ENCODE measurements at regions not wholly inside any gene's neighbourhood (a gene's known extent, or its start where the extent isn't known, plus 50 kb on each side); places are given as distances from the start of the nearest gene placed in this dataset.

DNA sequence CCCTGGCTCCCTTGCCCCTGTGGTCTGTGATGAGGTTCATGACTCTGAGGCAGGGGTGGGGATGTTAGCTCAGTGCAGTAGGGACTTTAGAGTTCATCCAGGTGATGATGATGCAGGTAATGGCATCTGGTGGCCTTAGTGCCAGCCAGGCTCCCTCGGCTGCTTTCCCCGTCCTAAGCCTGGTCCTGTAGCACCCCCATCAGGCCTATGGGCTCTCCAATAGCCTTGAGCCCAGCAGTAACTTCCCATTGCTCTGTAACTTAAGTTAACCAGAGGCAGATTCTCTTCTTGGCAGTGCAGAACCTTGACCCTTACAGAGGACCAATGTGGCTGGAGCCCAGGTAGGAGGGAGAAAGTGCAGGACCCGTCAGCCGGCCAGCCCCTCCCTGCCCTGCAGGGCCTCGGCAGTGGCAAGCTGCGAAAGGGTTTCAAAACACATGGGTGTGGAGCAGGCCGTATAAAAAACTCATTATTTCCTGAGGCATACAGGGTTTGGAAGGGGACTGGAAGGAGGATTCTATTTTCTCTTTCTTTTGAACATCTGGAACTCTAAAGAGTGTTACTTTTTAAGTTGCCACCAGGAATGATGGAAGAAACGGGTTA, 406.9 kb downstream of the CDH26 start:
- no peaks in the 10 kb centered on the region for H3K27me3 Mint-ChIP-seq
- DNase-seq: no peak
- H3K4me1 Mint-ChIP-seq: no peaks in the 10 kb centered on the region
- H3K36me3 Mint-ChIP-seq: no peaks in the 10 kb centered on the region
- H3K9me3 Mint-ChIP-seq: no peaks in the 10 kb centered on the region
- no peak overlapping the region for H3K4me3 Mint-ChIP-seq
- CTCF ChIA-PET: interaction anchor here (1.0 kb wide), 1 partner anchor 27 kb away, joined by 3 read pairs; no protein-coding TSS in a partner anchor
- H3K27ac Mint-ChIP-seq: no peak overlapping the region

DNA sequence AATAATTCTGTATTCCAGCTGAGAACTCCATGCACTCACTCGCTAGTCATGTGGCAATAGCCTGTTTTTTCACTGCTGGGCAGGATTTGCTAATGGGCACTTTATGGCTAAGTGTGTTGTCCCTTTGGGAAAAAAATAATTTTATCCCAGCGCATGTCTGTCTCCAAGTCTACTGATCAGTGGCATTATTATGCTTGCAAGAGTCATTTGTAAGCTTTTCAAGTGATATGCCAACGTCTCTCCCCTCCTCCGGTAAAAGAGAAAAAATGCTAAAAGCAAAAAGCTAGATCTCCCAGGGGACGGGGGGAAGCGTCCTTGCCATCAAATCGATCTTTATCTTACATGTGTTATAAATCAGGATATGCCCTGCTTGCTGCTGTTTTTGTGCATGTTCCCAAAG, 407.7 kb downstream of the CDH26 start:
- no peaks in the 10 kb centered on the region for H3K9me3 Mint-ChIP-seq
- CTCF ChIA-PET: interaction anchor here (1.0 kb wide), 1 partner anchor 26 kb away, joined by 3 read pairs; no protein-coding TSS in a partner anchor
- no peak for DNase-seq
- H3K36me3 Mint-ChIP-seq: no peaks in the 10 kb centered on the region
- no peak overlapping the region for H3K4me3 Mint-ChIP-seq
- no peak overlapping the region for H3K27ac Mint-ChIP-seq
- no peaks in the 10 kb centered on the region for H3K4me1 Mint-ChIP-seq
- H3K27me3 Mint-ChIP-seq: no peaks in the 10 kb centered on the region

- H3K27me3 Mint-ChIP-seq: no peaks in the 10 kb centered on the region
- CTCF ChIA-PET: no interaction called here
These were observed 413.2 kb downstream of the CDH26 start for GRCh38 chr20:60371384-60371783.

GRCh38 chr20:60372275-60372674, 414.1 kb downstream of the CDH26 start:
- Mint-ChIP-seq H3K9me3 (no peaks in the 10 kb centered on the region), H3K27ac (no peak overlapping the region), H3K27me3 (no peaks in the 10 kb centered on the region), H3K36me3 (no peaks in the 10 kb centered on the region), H3K4me3 (no peak overlapping the region), H3K4me1 (no peaks in the 10 kb centered on the region)
- DNase-seq: no peak
- CTCF ChIA-PET: no interaction called here

More at GRCh38 chr20:60371384-60371783, 413.2 kb downstream of the CDH26 start:
- Mint-ChIP-seq H3K4me1 (no peaks in the 10 kb centered on the region), H3K4me3 (no peak overlapping the region), H3K27ac (no peak overlapping the region), H3K36me3 (no peaks in the 10 kb centered on the region), H3K9me3 (no peaks in the 10 kb centered on the region)
- no peak for DNase-seq

GRCh38 chr20:60372822-60373221, 414.6 kb downstream of the CDH26 start:
- CTCF ChIA-PET: no interaction called here

DNA sequence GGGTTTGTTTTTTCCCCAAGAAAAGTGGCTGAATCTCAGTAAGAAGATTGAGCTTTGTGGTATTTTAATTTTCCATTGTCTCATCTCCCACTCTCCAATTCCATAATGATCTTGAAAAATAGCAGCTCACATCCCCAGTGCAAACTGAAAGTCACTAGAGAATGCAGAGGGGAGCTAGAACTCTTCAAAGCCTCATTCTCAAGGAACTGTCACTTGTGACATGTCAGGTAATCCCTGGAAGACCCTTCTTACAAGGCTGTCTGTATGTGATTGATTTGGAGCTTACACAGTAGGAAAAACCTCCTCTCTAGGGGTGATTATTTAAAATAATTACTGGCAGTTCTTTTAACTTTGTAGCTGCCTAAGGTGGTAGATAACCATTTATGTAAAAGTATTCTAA, 420.4 kb downstream of the CDH26 start:
- Mint-ChIP-seq H3K27ac (no peak overlapping the region), H3K36me3 (no peaks in the 10 kb centered on the region), H3K4me3 (no peak overlapping the region), H3K9me3 (no peaks in the 10 kb centered on the region), H3K4me1 (no peaks in the 10 kb centered on the region), H3K27me3 (no peaks in the 10 kb centered on the region)
- DNase-seq: no peak
- CTCF ChIA-PET: interaction anchor here (1.1 kb wide), 1 partner anchor 11 kb away, joined by 3 read pairs; no protein-coding TSS in a partner anchor

More at GRCh38 chr20:60372822-60373221, 414.6 kb downstream of the CDH26 start:
- Mint-ChIP-seq H3K27ac (no peak overlapping the region), H3K27me3 (no peaks in the 10 kb centered on the region), H3K36me3 (no peaks in the 10 kb centered on the region), H3K9me3 (no peaks in the 10 kb centered on the region), H3K4me3 (no peak overlapping the region), H3K4me1 (no peaks in the 10 kb centered on the region)
- DNase-seq: no peak

DNA sequence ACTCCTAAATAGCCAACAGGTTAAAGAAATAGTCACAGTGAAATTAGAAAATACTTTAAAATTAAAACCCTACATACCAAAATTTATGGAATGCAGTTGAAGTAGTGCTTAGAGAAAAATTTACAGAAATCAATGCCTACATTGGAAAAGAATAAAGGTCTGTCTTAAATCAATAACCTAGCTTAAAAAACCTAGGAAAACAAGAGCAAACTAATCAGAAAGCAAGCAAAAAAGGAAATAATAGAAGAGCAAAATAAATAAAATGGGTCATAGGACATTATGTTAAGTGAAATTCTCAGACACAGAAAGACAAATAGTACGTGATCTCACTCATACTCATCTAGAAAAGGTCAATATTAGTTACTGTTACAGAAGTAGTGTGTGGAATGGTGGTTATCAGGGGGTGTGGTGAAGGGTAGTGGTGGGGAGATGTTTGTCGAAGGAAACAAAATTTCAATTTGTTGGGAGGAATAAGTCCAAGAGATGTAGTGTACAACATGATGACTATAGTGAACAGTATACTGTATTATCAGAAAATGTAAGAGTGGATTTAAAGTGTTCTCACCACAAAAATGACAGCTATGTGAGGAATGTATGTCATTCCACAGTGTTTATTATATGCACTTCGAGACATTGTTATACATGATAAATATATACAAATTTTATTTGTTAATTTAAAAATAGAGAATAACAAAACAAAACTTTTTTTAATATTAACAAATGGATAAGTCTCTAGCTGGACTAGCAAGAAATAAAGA, 423.6 kb downstream of the CDH26 start:
- H3K36me3 Mint-ChIP-seq: no peaks in the 10 kb centered on the region
- CTCF ChIA-PET: no interaction called here

DNA sequence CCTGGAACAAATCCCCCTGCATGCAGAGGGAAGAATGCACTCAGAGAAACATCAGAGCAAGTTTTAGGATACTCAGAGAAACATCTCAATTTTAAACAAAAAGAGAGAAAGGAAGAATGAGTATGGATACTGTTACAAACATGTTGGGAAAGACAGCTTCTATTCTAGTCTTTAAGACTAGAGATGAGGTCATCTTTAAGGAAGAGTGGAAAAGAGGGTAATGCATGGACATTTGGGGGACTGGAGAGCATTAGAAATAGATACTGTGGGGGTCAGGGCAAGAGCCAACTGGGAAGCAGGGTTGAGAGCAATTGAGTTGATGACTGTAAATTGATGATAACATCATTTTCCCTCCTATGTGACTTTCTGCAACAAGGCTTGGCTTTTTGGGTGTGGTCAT, 431.2 kb downstream of the CDH26 start:
- H3K4me1 Mint-ChIP-seq: no peaks in the 10 kb centered on the region
- DNase-seq: no peak
- CTCF ChIA-PET: interaction anchor here (0.8 kb wide), 1 partner anchor 10 kb away, joined by 3 read pairs; no protein-coding TSS in a partner anchor
- H3K27me3 Mint-ChIP-seq: no peaks in the 10 kb centered on the region
- no peak overlapping the region for H3K4me3 Mint-ChIP-seq
- no peaks in the 10 kb centered on the region for H3K9me3 Mint-ChIP-seq
- H3K27ac Mint-ChIP-seq: no peak overlapping the region
- H3K36me3 Mint-ChIP-seq: no peaks in the 10 kb centered on the region

More for the DNA sequence above, 423.6 kb downstream of the CDH26 start:
- no peak for DNase-seq
- no peak overlapping the region for H3K27ac Mint-ChIP-seq
- no peaks in the 10 kb centered on the region for H3K4me1 Mint-ChIP-seq
- no peaks in the 10 kb centered on the region for H3K9me3 Mint-ChIP-seq
- H3K4me3 Mint-ChIP-seq: no peak overlapping the region
- H3K27me3 Mint-ChIP-seq: no peaks in the 10 kb centered on the region

DNA sequence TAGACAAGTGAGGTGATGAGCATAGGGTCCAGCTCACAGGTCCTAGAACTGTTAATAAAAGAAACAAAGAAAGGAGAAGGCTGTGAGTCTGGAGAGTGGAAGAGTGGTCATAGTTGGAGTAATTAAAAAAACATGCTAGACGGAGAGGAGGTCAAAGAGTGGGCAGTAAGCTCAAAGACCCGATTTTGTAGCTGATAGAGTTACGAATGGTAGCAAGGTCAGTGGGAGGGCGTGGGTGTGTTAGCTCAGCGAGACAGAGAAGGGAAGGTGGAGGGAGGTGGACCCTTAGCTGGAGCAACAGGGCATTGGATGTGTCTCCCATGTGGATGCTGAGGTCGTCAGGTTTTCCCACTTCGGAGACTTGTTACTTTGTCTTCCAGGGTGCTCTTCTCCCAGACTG, 431.7 kb downstream of the CDH26 start:
- Mint-ChIP-seq H3K27me3 (no peaks in the 10 kb centered on the region), H3K9me3 (no peaks in the 10 kb centered on the region), H3K4me1 (no peaks in the 10 kb centered on the region), H3K27ac (no peak overlapping the region), H3K4me3 (no peak overlapping the region), H3K36me3 (no peaks in the 10 kb centered on the region)
- CTCF ChIA-PET: interaction anchor here (0.8 kb wide), 1 partner anchor 11 kb away, joined by 3 read pairs; no protein-coding TSS in a partner anchor
- no peak for DNase-seq

DNA sequence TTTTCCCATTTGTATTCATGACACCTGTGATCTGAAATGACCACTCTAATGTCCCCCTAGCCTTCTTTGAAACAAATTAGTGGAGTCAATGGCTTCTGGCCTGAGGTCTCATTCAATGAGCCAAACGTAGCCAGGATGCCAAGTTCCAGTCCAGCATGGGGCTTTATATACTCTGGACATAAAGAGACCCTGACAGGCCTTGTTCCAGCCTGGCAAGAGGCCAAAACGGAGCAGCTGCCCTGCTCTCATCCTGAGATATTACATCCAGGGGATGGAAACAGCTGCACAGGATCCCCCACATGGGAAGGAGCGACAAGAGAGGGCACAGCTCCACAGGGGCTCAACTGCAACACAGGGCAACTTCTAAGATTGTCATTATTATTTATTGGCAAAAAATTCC, 437.8 kb downstream of the CDH26 start:
- H3K9me3 Mint-ChIP-seq: peaks cover 4% of the 10 kb centered on the region
- CTCF ChIA-PET: no interaction called here
- H3K27ac Mint-ChIP-seq: no peak overlapping the region
- H3K4me3 Mint-ChIP-seq: no peak overlapping the region
- no peaks in the 10 kb centered on the region for H3K27me3 Mint-ChIP-seq
- no peaks in the 10 kb centered on the region for H3K36me3 Mint-ChIP-seq
- DNase-seq: no peak
- H3K4me1 Mint-ChIP-seq: no peaks in the 10 kb centered on the region

- CTCF ChIA-PET: no interaction called here
- Mint-ChIP-seq H3K4me3 (no peak overlapping the region), H3K9me3 (peaks cover 4% of the 10 kb centered on the region), H3K27ac (no peak overlapping the region), H3K36me3 (no peaks in the 10 kb centered on the region), H3K27me3 (no peaks in the 10 kb centered on the region), H3K4me1 (no peaks in the 10 kb centered on the region)
- DNase-seq: no peak
These were observed 442.3 kb downstream of the CDH26 start for GRCh38 chr20:60400567-60400966.

GRCh38 chr20:60402189-60403058, 444.2 kb downstream of the CDH26 start:
- Mint-ChIP-seq H3K9me3 (peaks cover 3% of the 10 kb centered on the region), H3K27ac (no peak overlapping the region), H3K27me3 (no peaks in the 10 kb centered on the region), H3K4me3 (no peak overlapping the region), H3K36me3 (no peaks in the 10 kb centered on the region), H3K4me1 (no peaks in the 10 kb centered on the region)
- CTCF ChIA-PET: no interaction called here
- no peak for DNase-seq

DNA sequence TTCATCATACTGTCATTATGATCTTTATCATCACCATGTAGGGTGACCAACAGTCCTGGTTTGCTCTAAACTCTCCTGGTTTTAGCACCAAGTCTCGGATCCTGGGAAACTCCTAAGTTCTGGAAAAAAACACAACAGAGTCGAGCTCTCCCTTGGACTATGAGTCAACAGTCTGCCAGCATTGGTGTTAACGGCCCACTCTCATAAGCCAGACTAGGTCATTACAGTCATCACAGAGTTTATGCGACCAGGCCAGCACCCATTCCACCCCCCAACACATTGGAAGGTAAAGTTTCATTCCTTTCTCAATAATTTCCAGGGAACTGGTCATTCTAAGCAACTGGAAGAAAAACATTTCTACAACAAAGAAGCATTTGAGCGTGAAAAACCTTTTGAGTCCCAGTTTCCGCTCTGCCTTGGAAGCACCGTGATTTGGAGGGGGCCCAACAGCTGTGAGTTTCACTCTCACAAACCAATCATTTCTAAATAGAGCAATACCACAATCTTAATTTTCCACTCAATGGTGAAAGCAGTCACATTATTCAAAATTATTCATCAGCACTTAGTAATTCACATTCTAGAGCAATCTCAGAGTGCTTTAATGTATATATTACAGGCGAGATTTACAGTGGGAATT, 445.0 kb downstream of the CDH26 start:
- H3K4me1 Mint-ChIP-seq: no peaks in the 10 kb centered on the region

More for the DNA sequence above, 445.0 kb downstream of the CDH26 start:
- Mint-ChIP-seq H3K36me3 (no peaks in the 10 kb centered on the region), H3K27me3 (no peaks in the 10 kb centered on the region), H3K27ac (no peak overlapping the region), H3K4me3 (no peak overlapping the region), H3K9me3 (peaks cover 3% of the 10 kb centered on the region)
- DNase-seq: no peak
- CTCF ChIA-PET: no interaction called here

Data from activated naive CD4-positive, alpha-beta T cell treated with anti-CD3 and anti-CD28 coated beads, Interleukin-2, amount 10 ng/mL, durations not matched to agents 7 days and 5 days (primary cell).